ENCODE measurements at regions not wholly inside any gene's neighbourhood (a gene's known extent, or its start where the extent isn't known, plus 50 kb on each side); places are given as distances from the start of the nearest gene placed in this dataset.
"Not testable (repeated sequence)": the region's sequence is repeated elsewhere in the genome, so short reads cannot be mapped to it uniquely, and the experiment has no call there.

GRCh38 chr1:80318108-80318507 lies 1311.6 kb upstream of the ADGRL4 start:
- H3K4me3 ChIP-seq (ENCODE audit: low read depth, low read length) = no peak overlapping the region
- no peaks in the 10 kb centered on the region for H3K4me1 ChIP-seq (ENCODE audit: control insufficient read depth, insufficient read depth, low read length)
- H3K9me3 ChIP-seq (ENCODE audit: control insufficient read depth, insufficient read depth, low read length) = no peaks in the 10 kb centered on the region
- H3K27ac ChIP-seq (ENCODE audit: low read depth, low read length) = no peak overlapping the region
- no peak overlapping the region for H3K9ac ChIP-seq (ENCODE audit: low read depth, low read length)
- H3K36me3 ChIP-seq (ENCODE audit: control insufficient read depth, insufficient read depth, low read length) = no peaks in the 10 kb centered on the region
- H3K27me3 ChIP-seq (ENCODE audit: control insufficient read depth, insufficient read depth, low read length) = no peaks in the 10 kb centered on the region

GRCh38 chr1:80310703-80311245 lies 1304.2 kb upstream of the ADGRL4 start:
- H3K9ac ChIP-seq (ENCODE audit: low read depth, low read length) = no peak overlapping the region
- H3K27me3 ChIP-seq (ENCODE audit: control insufficient read depth, insufficient read depth, low read length) = no peaks in the 10 kb centered on the region
- no peak overlapping the region for H3K4me3 ChIP-seq (ENCODE audit: low read depth, low read length)
- H3K27ac ChIP-seq (ENCODE audit: low read depth, low read length) = no peak overlapping the region
- H3K9me3 ChIP-seq (ENCODE audit: control insufficient read depth, insufficient read depth, low read length) = no peaks in the 10 kb centered on the region
- H3K4me1 ChIP-seq (ENCODE audit: control insufficient read depth, insufficient read depth, low read length) = peaks cover 6% of the 10 kb centered on the region; the same call in 1 of the 2 replicates
- H3K36me3 ChIP-seq (ENCODE audit: control insufficient read depth, insufficient read depth, low read length) = no peaks in the 10 kb centered on the region

- Histone ChIP-seq H3K36me3 (ENCODE audit: control insufficient read depth, insufficient read depth, low read length) (no peaks in the 10 kb centered on the region), H3K9me3 (ENCODE audit: control insufficient read depth, insufficient read depth, low read length) (no peaks in the 10 kb centered on the region), H3K4me1 (ENCODE audit: control insufficient read depth, insufficient read depth, low read length) (0 out of 2 replicates have a peak, but pooled peaks cover 5% of the 10 kb centered on the region), H3K27ac (ENCODE audit: low read depth, low read length) (no peak overlapping the region), H3K9ac (ENCODE audit: low read depth, low read length) (no peak overlapping the region), H3K4me3 (ENCODE audit: low read depth, low read length) (no peak overlapping the region), H3K27me3 (ENCODE audit: control insufficient read depth, insufficient read depth, low read length) (no peaks in the 10 kb centered on the region)
Observed at GRCh38 chr1:80305466-80305865, 1298.9 kb upstream of the ADGRL4 start.

- Histone ChIP-seq H3K4me1 (ENCODE audit: control insufficient read depth, insufficient read depth, low read length) (no peaks in the 10 kb centered on the region), H3K27ac (ENCODE audit: low read depth, low read length) (no peak overlapping the region), H3K36me3 (ENCODE audit: control insufficient read depth, insufficient read depth, low read length) (no peaks in the 10 kb centered on the region), H3K9ac (ENCODE audit: low read depth, low read length) (no peak overlapping the region), H3K27me3 (ENCODE audit: control insufficient read depth, insufficient read depth, low read length) (no peaks in the 10 kb centered on the region), H3K9me3 (ENCODE audit: control insufficient read depth, insufficient read depth, low read length) (no peaks in the 10 kb centered on the region), H3K4me3 (ENCODE audit: low read depth, low read length) (no peak overlapping the region)
Observed at GRCh38 chr1:80293818-80294217, 1287.3 kb upstream of the ADGRL4 start.

GRCh38 chr1:80288750-80289149 lies 1282.2 kb upstream of the ADGRL4 start:
- not testable (repeated sequence) for H3K27me3 ChIP-seq (ENCODE audit: control insufficient read depth, insufficient read depth, low read length); H3K36me3 ChIP-seq (ENCODE audit: control insufficient read depth, insufficient read depth, low read length); H3K9me3 ChIP-seq (ENCODE audit: control insufficient read depth, insufficient read depth, low read length); H3K4me1 ChIP-seq (ENCODE audit: control insufficient read depth, insufficient read depth, low read length); H3K27ac ChIP-seq (ENCODE audit: low read depth, low read length); H3K9ac ChIP-seq (ENCODE audit: low read depth, low read length); H3K4me3 ChIP-seq (ENCODE audit: low read depth, low read length)

GRCh38 chr1:80282536-80282935 lies 1276.0 kb upstream of the ADGRL4 start:
- no peak overlapping the region for H3K9ac ChIP-seq (ENCODE audit: low read depth, low read length)
- no peaks in the 10 kb centered on the region for H3K9me3 ChIP-seq (ENCODE audit: control insufficient read depth, insufficient read depth, low read length)
- no peaks in the 10 kb centered on the region for H3K4me1 ChIP-seq (ENCODE audit: control insufficient read depth, insufficient read depth, low read length)
- no peaks in the 10 kb centered on the region for H3K36me3 ChIP-seq (ENCODE audit: control insufficient read depth, insufficient read depth, low read length)
- H3K27ac ChIP-seq (ENCODE audit: low read depth, low read length) = no peak overlapping the region
- H3K4me3 ChIP-seq (ENCODE audit: low read depth, low read length) = no peak overlapping the region
- no peaks in the 10 kb centered on the region for H3K27me3 ChIP-seq (ENCODE audit: control insufficient read depth, insufficient read depth, low read length)

GRCh38 chr1:80278936-80279335 lies 1272.4 kb upstream of the ADGRL4 start:
- H3K4me3 ChIP-seq (ENCODE audit: low read depth, low read length) = no peak overlapping the region
- H3K4me1 ChIP-seq (ENCODE audit: control insufficient read depth, insufficient read depth, low read length) = no peaks in the 10 kb centered on the region
- H3K27ac ChIP-seq (ENCODE audit: low read depth, low read length) = no peak overlapping the region
- no peaks in the 10 kb centered on the region for H3K27me3 ChIP-seq (ENCODE audit: control insufficient read depth, insufficient read depth, low read length)
- H3K9ac ChIP-seq (ENCODE audit: low read depth, low read length) = no peak overlapping the region
- H3K36me3 ChIP-seq (ENCODE audit: control insufficient read depth, insufficient read depth, low read length) = no peaks in the 10 kb centered on the region
- no peaks in the 10 kb centered on the region for H3K9me3 ChIP-seq (ENCODE audit: control insufficient read depth, insufficient read depth, low read length)

GRCh38 chr1:80274256-80274655 lies 1267.7 kb upstream of the ADGRL4 start:
- no peak overlapping the region for H3K27ac ChIP-seq (ENCODE audit: low read depth, low read length)
- no peaks in the 10 kb centered on the region for H3K27me3 ChIP-seq (ENCODE audit: control insufficient read depth, insufficient read depth, low read length)
- no peaks in the 10 kb centered on the region for H3K36me3 ChIP-seq (ENCODE audit: control insufficient read depth, insufficient read depth, low read length)
- H3K4me1 ChIP-seq (ENCODE audit: control insufficient read depth, insufficient read depth, low read length) = no peaks in the 10 kb centered on the region
- no peak overlapping the region for H3K4me3 ChIP-seq (ENCODE audit: low read depth, low read length)
- no peak overlapping the region for H3K9ac ChIP-seq (ENCODE audit: low read depth, low read length)
- H3K9me3 ChIP-seq (ENCODE audit: control insufficient read depth, insufficient read depth, low read length) = no peaks in the 10 kb centered on the region

- Histone ChIP-seq H3K27ac (ENCODE audit: low read depth, low read length) (no peak overlapping the region), H3K4me3 (ENCODE audit: low read depth, low read length) (no peak overlapping the region), H3K4me1 (ENCODE audit: control insufficient read depth, insufficient read depth, low read length) (no peaks in the 10 kb centered on the region), H3K27me3 (ENCODE audit: control insufficient read depth, insufficient read depth, low read length) (no peaks in the 10 kb centered on the region), H3K9me3 (ENCODE audit: control insufficient read depth, insufficient read depth, low read length) (no peaks in the 10 kb centered on the region), H3K9ac (ENCODE audit: low read depth, low read length) (no peak overlapping the region), H3K36me3 (ENCODE audit: control insufficient read depth, insufficient read depth, low read length) (no peaks in the 10 kb centered on the region)
Observed at GRCh38 chr1:80272495-80272894, 1266.0 kb upstream of the ADGRL4 start.

GRCh38 chr1:80258659-80259058 lies 1252.1 kb upstream of the ADGRL4 start:
- no peaks in the 10 kb centered on the region for H3K36me3 ChIP-seq (ENCODE audit: control insufficient read depth, insufficient read depth, low read length)
- no peak overlapping the region for H3K9ac ChIP-seq (ENCODE audit: low read depth, low read length)
- no peaks in the 10 kb centered on the region for H3K27me3 ChIP-seq (ENCODE audit: control insufficient read depth, insufficient read depth, low read length)
- no peaks in the 10 kb centered on the region for H3K9me3 ChIP-seq (ENCODE audit: control insufficient read depth, insufficient read depth, low read length)
- H3K4me1 ChIP-seq (ENCODE audit: control insufficient read depth, insufficient read depth, low read length) = no peaks in the 10 kb centered on the region
- no peak overlapping the region for H3K4me3 ChIP-seq (ENCODE audit: low read depth, low read length)
- H3K27ac ChIP-seq (ENCODE audit: low read depth, low read length) = no peak overlapping the region

- Histone ChIP-seq H3K4me3 (ENCODE audit: low read depth, low read length) (no peak overlapping the region), H3K27ac (ENCODE audit: low read depth, low read length) (no peak overlapping the region), H3K4me1 (ENCODE audit: control insufficient read depth, insufficient read depth, low read length) (no peaks in the 10 kb centered on the region), H3K36me3 (ENCODE audit: control insufficient read depth, insufficient read depth, low read length) (no peaks in the 10 kb centered on the region), H3K27me3 (ENCODE audit: control insufficient read depth, insufficient read depth, low read length) (no peaks in the 10 kb centered on the region), H3K9ac (ENCODE audit: low read depth, low read length) (no peak overlapping the region), H3K9me3 (ENCODE audit: control insufficient read depth, insufficient read depth, low read length) (peaks cover 4% of the 10 kb centered on the region; the same call in 1 of the 2 replicates)
Observed at GRCh38 chr1:80251591-80251990, 1245.1 kb upstream of the ADGRL4 start.

GRCh38 chr1:80251171-80251570 lies 1244.6 kb upstream of the ADGRL4 start:
- Histone ChIP-seq H3K36me3 (ENCODE audit: control insufficient read depth, insufficient read depth, low read length) (no peaks in the 10 kb centered on the region), H3K9me3 (ENCODE audit: control insufficient read depth, insufficient read depth, low read length) (peaks cover 4% of the 10 kb centered on the region; the same call in 1 of the 2 replicates), H3K9ac (ENCODE audit: low read depth, low read length) (no peak overlapping the region), H3K27me3 (ENCODE audit: control insufficient read depth, insufficient read depth, low read length) (no peaks in the 10 kb centered on the region), H3K4me1 (ENCODE audit: control insufficient read depth, insufficient read depth, low read length) (no peaks in the 10 kb centered on the region), H3K4me3 (ENCODE audit: low read depth, low read length) (no peak overlapping the region), H3K27ac (ENCODE audit: low read depth, low read length) (no peak overlapping the region)

Data from HUES48 (cell line).